Osteocyte (in vitro differentiated cells): ENCODE measurements at regions not wholly inside any gene's neighbourhood (a gene's known extent, or its start where the extent isn't known, plus 50 kb on each side); places are given as distances from the start of the nearest gene placed in this dataset.

ENCODE experiments used
- DNase-seq: peaks from one replicate; pipeline ENCODE4 v3.0.0; 2021; ENCODE audit warnings: mixed read lengths; ENCODE audit not compliant: unreplicated experiment; ENCODE audit errors: extremely low spot score
- H3K27ac Mint-ChIP-seq: one replicate; pipeline ENCODE4 v1.8.0; 2021; ENCODE audit warnings: mild to moderate bottlenecking, mixed read lengths; ENCODE audit not compliant: unreplicated experiment
- H3K27me3 Mint-ChIP-seq: one replicate; pipeline ENCODE4 v1.8.0; 2021; ENCODE audit warnings: mixed read lengths; ENCODE audit not compliant: unreplicated experiment
- H3K36me3 Mint-ChIP-seq: one replicate; pipeline ENCODE4 v1.8.0; 2021; ENCODE audit warnings: mixed read lengths; ENCODE audit not compliant: unreplicated experiment
- H3K4me1 Mint-ChIP-seq: one replicate; pipeline ENCODE4 v1.8.0; 2021; ENCODE audit warnings: mixed read lengths; ENCODE audit not compliant: unreplicated experiment
- H3K4me3 Mint-ChIP-seq: one replicate; pipeline ENCODE4 v1.8.0; 2021; ENCODE audit warnings: mild to moderate bottlenecking, moderate library complexity, mixed read lengths; ENCODE audit not compliant: unreplicated experiment
- H3K9me3 Mint-ChIP-seq: one replicate; pipeline ENCODE4 v1.8.0; 2021; ENCODE audit warnings: mixed read lengths; ENCODE audit not compliant: unreplicated experiment
- CTCF ChIP-seq: fragments of 200-600 bp; sonication (generic); IDR thresholded peaks from 2 replicates; pipeline ENCODE4 v1.5.0; 2021; ENCODE audit warnings: antibody characterized with exemption, mild to moderate bottlenecking, moderate library complexity

DNA sequence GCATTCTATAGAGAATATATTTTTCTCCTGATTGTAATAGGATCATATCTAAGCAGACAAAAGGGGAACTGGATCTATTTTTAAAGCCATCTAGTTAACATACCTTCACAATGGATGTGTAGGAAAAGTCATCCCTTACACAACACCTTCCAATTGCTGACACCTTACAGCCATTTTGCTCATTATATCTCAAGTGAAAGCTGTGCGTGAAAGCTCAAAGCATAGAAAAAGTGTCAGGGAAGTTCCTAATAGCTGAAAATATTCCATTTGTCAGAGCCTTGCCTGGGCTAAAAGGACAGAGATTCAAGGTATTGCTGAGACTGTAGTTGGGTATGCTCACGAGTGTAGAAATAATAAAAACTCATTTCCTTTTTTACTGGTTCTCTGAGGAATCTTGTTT is 340.6 kb upstream of the KLHL1 start:
- Mint-ChIP-seq H3K4me1 (no peaks in the 10 kb centered on the region), H3K9me3 (no peaks in the 10 kb centered on the region), H3K27ac (no peak overlapping the region), H3K27me3 (no peaks in the 10 kb centered on the region), H3K36me3 (no peaks in the 10 kb centered on the region), H3K4me3 (no peak overlapping the region)
- no peak for DNase-seq
- TF ChIP-seq CTCF, result no peak

DNA sequence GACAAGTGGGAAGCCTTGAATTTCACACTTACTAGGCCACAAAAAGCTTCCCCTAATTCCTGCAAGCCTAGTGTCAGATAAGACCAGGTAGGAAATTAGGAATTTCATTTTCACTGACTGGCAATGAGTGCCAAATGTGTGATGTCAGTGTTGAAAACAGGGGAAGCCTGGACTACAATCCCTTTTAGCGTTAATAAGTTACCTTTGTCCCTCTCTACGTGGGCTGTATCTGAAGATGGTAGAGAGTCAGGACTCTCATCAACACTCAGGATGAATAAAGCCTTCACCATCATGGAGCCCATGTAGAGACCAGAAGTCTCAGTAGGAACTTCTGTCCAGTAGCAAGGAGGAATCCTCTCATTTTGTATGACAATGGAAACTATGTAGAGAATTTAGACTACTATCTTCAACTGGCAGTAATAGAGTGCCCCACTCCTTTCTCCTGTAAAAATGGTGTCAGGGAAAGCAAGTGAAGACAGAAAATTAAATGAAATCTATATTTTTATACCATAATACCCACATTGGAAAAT is 324.1 kb upstream of the KLHL1 start:
- Mint-ChIP-seq H3K27ac (no peak overlapping the region), H3K27me3 (peaks cover 5% of the 10 kb centered on the region), H3K4me1 (no peaks in the 10 kb centered on the region)

DNA sequence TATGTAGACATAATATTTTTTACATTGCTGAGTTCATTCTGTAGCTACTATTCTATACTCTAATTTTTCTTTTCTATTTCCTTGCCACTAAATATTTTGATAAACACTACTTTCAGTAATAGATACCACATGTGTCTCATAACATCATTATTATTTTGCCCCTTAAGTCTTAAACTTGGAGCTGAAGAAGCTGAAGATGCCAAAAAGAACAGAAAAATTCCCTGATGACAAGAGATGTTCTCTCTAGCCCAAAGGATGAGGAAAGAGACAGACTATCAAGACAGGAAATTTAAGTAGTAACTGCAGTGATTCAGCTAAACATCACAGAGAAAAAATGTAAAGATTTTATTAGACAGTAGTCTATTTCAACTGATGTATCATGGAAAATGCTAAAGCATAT is 322.0 kb upstream of the KLHL1 start:
- DNase-seq, result no peak
- H3K4me3 Mint-ChIP-seq, result no peak overlapping the region
- no peak for TF ChIP-seq CTCF
- H3K27ac Mint-ChIP-seq, result no peak overlapping the region
- no peaks in the 10 kb centered on the region for H3K4me1 Mint-ChIP-seq
- no peaks in the 10 kb centered on the region for H3K36me3 Mint-ChIP-seq
- H3K9me3 Mint-ChIP-seq, result no peaks in the 10 kb centered on the region
- H3K27me3 Mint-ChIP-seq, result no peaks in the 10 kb centered on the region

More for the DNA sequence above, 324.1 kb upstream of the KLHL1 start:
- TF ChIP-seq CTCF, result no peak
- no peak overlapping the region for H3K4me3 Mint-ChIP-seq
- no peaks in the 10 kb centered on the region for H3K36me3 Mint-ChIP-seq
- no peak for DNase-seq
- no peaks in the 10 kb centered on the region for H3K9me3 Mint-ChIP-seq

GRCh38 chr13:70424928-70425327 is 316.7 kb upstream of the KLHL1 start:
- Mint-ChIP-seq H3K4me1 (no peaks in the 10 kb centered on the region), H3K27me3 (peaks cover 6% of the 10 kb centered on the region), H3K36me3 (no peaks in the 10 kb centered on the region), H3K27ac (no peak overlapping the region), H3K4me3 (no peak overlapping the region), H3K9me3 (no peaks in the 10 kb centered on the region)
- no peak for TF ChIP-seq CTCF
- no peak for DNase-seq

DNA sequence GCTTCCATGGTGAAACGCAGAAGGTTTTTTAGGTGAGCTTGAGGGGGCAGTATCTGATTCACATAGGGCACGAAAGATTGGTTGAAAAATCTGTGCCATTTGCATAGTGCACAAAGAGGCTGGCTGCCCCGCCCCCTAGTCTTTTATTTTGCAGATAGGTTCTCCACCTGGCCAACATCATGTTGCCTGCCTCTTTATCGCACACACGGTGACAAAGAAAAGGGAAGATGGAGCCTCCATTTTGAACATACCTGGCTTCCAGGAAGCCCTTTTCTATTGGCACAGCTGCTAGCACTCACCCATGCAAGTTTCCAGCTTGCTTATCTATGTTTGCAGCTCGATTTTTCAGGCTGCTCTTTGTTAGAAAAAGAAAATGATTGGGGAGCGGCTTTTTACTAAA is 316.2 kb upstream of the KLHL1 start:
- H3K4me1 Mint-ChIP-seq, result no peaks in the 10 kb centered on the region
- H3K36me3 Mint-ChIP-seq, result no peaks in the 10 kb centered on the region
- no peak for TF ChIP-seq CTCF
- no peak overlapping the region for H3K4me3 Mint-ChIP-seq
- DNase-seq, result no peak
- H3K27ac Mint-ChIP-seq, result no peak overlapping the region
- no peaks in the 10 kb centered on the region for H3K9me3 Mint-ChIP-seq
- H3K27me3 Mint-ChIP-seq, result peaks cover 7% of the 10 kb centered on the region
